OCI-LY3 (cell line): ENCODE measurements at regions not wholly inside any gene's neighbourhood (a gene's known extent, or its start where the extent isn't known, plus 50 kb on each side); places are given as distances from the start of the nearest gene placed in this dataset.

Experiments
- H2AFZ ChIP-seq: fragments of 200-600, 300-600 bp; shearing (Covaris generic); 2 replicates; pipeline ENCODE4 v1.6.0; 2014; ENCODE audit warnings: antibody characterized with exemption, low read depth, low read length
- H3K27ac ChIP-seq: fragments of 200-600, 300-600 bp; sonication (generic); 2 replicates; pipeline ENCODE4 v1.5.1; 2014; ENCODE audit warnings: mild to moderate bottlenecking, low read length, moderate library complexity, mixed read lengths
- H3K27me3 ChIP-seq: fragments of 200-600, 300-600 bp; sonication (generic); 2 replicates; pipeline ENCODE4 v1.6.1; 2014; ENCODE audit warnings: low read depth, low read length, mixed read lengths
- H3K36me3 ChIP-seq: fragments of 200-600, 300-600 bp; sonication (generic); replicated peaks from 2 replicates; pipeline ENCODE3; 2014; ENCODE audit warnings: low read depth, low read length, mixed read lengths
- H3K4me1 ChIP-seq: fragments of 300-600, 200-600 bp; sonication (generic); 2 replicates; pipeline ENCODE4 v1.6.1; 2014; ENCODE audit warnings: low read length, mixed read lengths
- H3K4me2 ChIP-seq: fragments of 200-600, 300-600 bp; sonication (generic); 2 replicates; pipeline ENCODE4 v1.6.1; 2014; ENCODE audit warnings: low read length, mixed read lengths
- H3K4me3 ChIP-seq: fragments of 300-600, 200-600 bp; sonication (generic); 2 replicates; pipeline ENCODE4 v1.5.1; 2014; ENCODE audit warnings: antibody characterized with exemption, mild to moderate bottlenecking, low read length, moderate library complexity
- H3K79me2 ChIP-seq: fragments of 300-600, 200-600 bp; shearing (Covaris generic); 2 replicates; pipeline ENCODE4 v1.6.1; 2014; ENCODE audit warnings: mild to moderate bottlenecking, low read length, mixed read lengths
- H3K9ac ChIP-seq: fragments of 300-600, 200-600 bp; shearing (Covaris generic); 2 replicates; pipeline ENCODE4 v1.6.0; 2014; ENCODE audit warnings: mild to moderate bottlenecking, low read length, moderate library complexity
- H3K9me3 ChIP-seq: fragments of 200-600, 300-600 bp; shearing (Covaris generic); 2 replicates; pipeline ENCODE4 v1.6.1; 2014; ENCODE audit warnings: low read length, mixed read lengths; ENCODE audit not compliant: insufficient read depth
- H4K20me1 ChIP-seq: fragments of 200-600, 300-600 bp; sonication (generic); 2 replicates; pipeline ENCODE4 v1.6.1; 2016; ENCODE audit warnings: low read length, mixed read lengths; ENCODE audit not compliant: insufficient read depth
- CTCF ChIP-seq: fragments of 200-600, 300-600 bp; sonication (generic); IDR thresholded peaks from 2 replicates; pipeline ENCODE4 v1.5.1; 2014; ENCODE audit warnings: antibody characterized with exemption, low read length, low read depth
- EZH2phosphoT487 ChIP-seq: fragments of 200-600 bp; shearing (Covaris generic); IDR thresholded peaks from 2 replicates; pipeline ENCODE4 v1.6.1; 2018; ENCODE audit warnings: antibody characterized with exemption, mixed run types, low read depth

- H3K4me3 ChIP-seq, result no peak overlapping the region
- H3K9ac ChIP-seq, result no peak overlapping the region
- H2AFZ ChIP-seq, result no peak overlapping the region
- H3K79me2 ChIP-seq, result no peaks in the 10 kb centered on the region
- H3K27me3 ChIP-seq, result no peaks in the 10 kb centered on the region
- TF ChIP-seq CTCF (no peak), EZH2phosphoT487 (no peak)
- H3K4me1 ChIP-seq, result peaks cover 15% of the 10 kb centered on the region
- H3K27ac ChIP-seq, result no peak overlapping the region
- no peaks in the 10 kb centered on the region for H3K36me3 ChIP-seq
- no peaks in the 10 kb centered on the region for H3K9me3 ChIP-seq
- no peaks in the 10 kb centered on the region for H4K20me1 ChIP-seq
- H3K4me2 ChIP-seq, result no peak overlapping the region
Observed at GRCh38 chr5:163041254-163041653, 396.1 kb upstream of the CCNG1 start.

- H4K20me1 ChIP-seq, result no peaks in the 10 kb centered on the region
- no peak overlapping the region for H2AFZ ChIP-seq
- H3K9ac ChIP-seq, result no peak overlapping the region
- H3K79me2 ChIP-seq, result no peaks in the 10 kb centered on the region
- no peaks in the 10 kb centered on the region for H3K36me3 ChIP-seq
- H3K27ac ChIP-seq, result no peak overlapping the region
- H3K4me2 ChIP-seq, result no peak overlapping the region
- no peak overlapping the region for H3K4me3 ChIP-seq
- H3K9me3 ChIP-seq, result no peaks in the 10 kb centered on the region
- TF ChIP-seq EZH2phosphoT487 (no peak), CTCF (peak; percentile 74)
- H3K4me1 ChIP-seq, result no peaks in the 10 kb centered on the region
- no peaks in the 10 kb centered on the region for H3K27me3 ChIP-seq
Observed at GRCh38 chr5:163079618-163080017, 357.8 kb upstream of the CCNG1 start.

- H2AFZ ChIP-seq, result no peak overlapping the region
- peaks cover 9% of the 10 kb centered on the region for H3K36me3 ChIP-seq
- peaks cover 8% of the 10 kb centered on the region for H3K4me1 ChIP-seq
- H3K9me3 ChIP-seq, result 0 out of 2 replicates have a peak, but pooled peaks cover 4% of the 10 kb centered on the region
- H3K9ac ChIP-seq, result no peak overlapping the region
- no peaks in the 10 kb centered on the region for H4K20me1 ChIP-seq
- H3K4me2 ChIP-seq, result no peak overlapping the region
- no peak overlapping the region for H3K4me3 ChIP-seq
- no peaks in the 10 kb centered on the region for H3K79me2 ChIP-seq
- no peak for TF ChIP-seq EZH2phosphoT487
- no peak for TF ChIP-seq CTCF
- H3K27me3 ChIP-seq, result no peaks in the 10 kb centered on the region
- H3K27ac ChIP-seq, result no peak overlapping the region
Observed at GRCh38 chr5:163089230-163089629, 348.2 kb upstream of the CCNG1 start.

GRCh38 chr5:163089926-163090325 is 347.5 kb upstream of the CCNG1 start:
- Histone ChIP-seq H3K4me1 (peaks cover 15% of the 10 kb centered on the region), H2AFZ (no peak overlapping the region), H3K36me3 (peaks cover 9% of the 10 kb centered on the region), H3K79me2 (no peaks in the 10 kb centered on the region), H4K20me1 (no peaks in the 10 kb centered on the region), H3K9ac (no peak overlapping the region), H3K9me3 (0 out of 2 replicates have a peak, but pooled peaks cover 4% of the 10 kb centered on the region), H3K4me3 (no peak overlapping the region), H3K4me2 (no peak overlapping the region), H3K27ac (no peak overlapping the region), H3K27me3 (no peaks in the 10 kb centered on the region)
- no peak for TF ChIP-seq EZH2phosphoT487
- TF ChIP-seq CTCF, result no peak
